ENCODE measurements at regions not wholly inside any gene's neighbourhood (a gene's known extent, or its start where the extent isn't known, plus 50 kb on each side); places are given as distances from the start of the nearest gene placed in this dataset.
"Not testable (repeated sequence)": the region's sequence is repeated elsewhere in the genome, so short reads cannot be mapped to it uniquely, and the experiment has no call there.

DNA sequence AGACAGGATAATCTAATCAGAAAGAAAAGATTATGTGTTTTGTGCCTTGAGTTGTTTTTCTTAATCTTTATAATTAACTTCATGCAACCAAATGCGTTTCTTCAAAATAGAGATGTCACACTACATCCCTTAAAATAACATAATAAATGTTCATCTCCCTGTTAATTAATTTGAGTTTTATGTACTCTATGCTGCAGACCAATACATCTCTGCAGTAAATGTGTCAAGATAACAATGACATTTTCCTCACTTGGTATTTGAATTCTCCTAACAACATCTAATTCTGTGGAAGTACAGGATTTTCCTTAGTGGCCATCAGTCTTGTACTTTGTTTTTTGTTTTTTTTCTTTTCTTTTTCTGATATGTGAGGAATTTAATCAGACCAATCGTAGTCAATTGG, 279.2 kb upstream of the TYRP1 start:
- DNase-seq (ENCODE audit: low spot score): no peak
- H3K4me3 Mint-ChIP-seq: no peak overlapping the region
- H3K9me3 Mint-ChIP-seq: peaks cover 34% of the 10 kb centered on the region
- H3K36me3 Mint-ChIP-seq (ENCODE audit: low read depth): no peaks in the 10 kb centered on the region
- H3K27me3 Mint-ChIP-seq (ENCODE audit: low read depth): no peaks in the 10 kb centered on the region
- no peak overlapping the region for H3K27ac Mint-ChIP-seq
- H3K4me1 Mint-ChIP-seq (ENCODE audit: low read depth): no peaks in the 10 kb centered on the region

DNA sequence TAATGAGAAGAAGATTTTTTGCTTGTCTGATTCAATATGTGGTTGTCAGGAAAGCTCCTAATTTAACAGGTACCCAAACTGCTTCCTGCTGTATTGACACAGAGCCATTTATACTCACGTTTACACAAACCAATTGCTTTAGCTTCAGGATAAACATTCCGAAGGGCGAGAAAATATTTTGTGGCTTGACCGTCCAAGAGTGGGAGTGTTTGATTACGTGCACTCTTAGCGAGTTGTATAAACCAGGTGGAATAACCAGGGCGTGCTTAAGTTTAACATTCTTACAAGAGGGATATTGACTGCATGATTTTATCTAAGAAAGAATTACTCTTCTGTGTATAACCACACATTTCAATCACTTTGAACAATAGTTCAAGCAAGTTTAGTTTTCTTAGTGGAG, 278.7 kb upstream of the TYRP1 start:
- Mint-ChIP-seq H3K4me3 (no peak overlapping the region), H3K9me3 (peaks cover 34% of the 10 kb centered on the region), H3K36me3 (ENCODE audit: low read depth) (no peaks in the 10 kb centered on the region), H3K27ac (no peak overlapping the region), H3K27me3 (ENCODE audit: low read depth) (no peaks in the 10 kb centered on the region), H3K4me1 (ENCODE audit: low read depth) (no peaks in the 10 kb centered on the region)
- no peak for DNase-seq (ENCODE audit: low spot score)

DNA sequence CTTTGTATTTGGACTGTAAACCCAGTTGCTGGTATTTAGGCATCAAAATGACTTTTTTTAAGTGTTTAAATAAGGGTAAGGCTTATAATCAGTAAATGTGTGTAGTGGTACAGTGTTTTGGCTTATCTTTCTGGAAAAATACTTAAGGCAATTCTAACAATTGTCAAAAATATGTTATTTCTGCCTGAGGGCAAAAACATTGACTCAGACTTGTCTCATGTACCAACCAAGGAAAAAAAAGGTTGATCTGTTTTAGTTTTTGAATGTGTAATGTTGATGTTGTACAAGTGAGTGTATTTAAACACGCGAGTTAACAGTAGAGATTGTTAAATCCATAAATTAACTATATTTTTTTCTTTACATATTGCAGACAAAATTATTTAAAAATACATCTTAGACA, 277.8 kb upstream of the TYRP1 start:
- no peaks in the 10 kb centered on the region for H3K27me3 Mint-ChIP-seq (ENCODE audit: low read depth)
- no peaks in the 10 kb centered on the region for H3K4me1 Mint-ChIP-seq (ENCODE audit: low read depth)
- no peak overlapping the region for H3K4me3 Mint-ChIP-seq
- H3K27ac Mint-ChIP-seq: no peak overlapping the region
- no peak for DNase-seq (ENCODE audit: low spot score)
- H3K9me3 Mint-ChIP-seq: peaks cover 30% of the 10 kb centered on the region
- H3K36me3 Mint-ChIP-seq (ENCODE audit: low read depth): no peaks in the 10 kb centered on the region

DNA sequence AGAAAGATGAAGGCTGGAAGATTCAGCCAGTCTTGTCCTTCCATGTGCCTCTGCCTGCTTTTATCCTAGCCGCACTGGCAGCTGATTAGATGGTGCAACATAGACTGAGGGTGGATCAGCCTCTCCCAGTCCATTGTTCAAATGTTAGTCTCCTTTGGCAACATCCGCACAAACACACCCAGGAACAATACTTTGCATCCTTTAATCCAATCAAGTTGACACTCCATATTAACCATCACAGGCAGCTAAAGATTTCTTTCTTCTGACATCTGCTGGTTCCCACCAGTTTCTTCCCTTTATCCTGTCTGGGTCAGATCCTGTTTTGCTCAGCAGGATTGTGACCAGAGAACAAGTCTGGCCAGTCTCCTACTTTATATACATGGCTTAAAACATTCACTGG, 276.5 kb upstream of the TYRP1 start:
- no peaks in the 10 kb centered on the region for H3K27me3 Mint-ChIP-seq (ENCODE audit: low read depth)
- no peaks in the 10 kb centered on the region for H3K36me3 Mint-ChIP-seq (ENCODE audit: low read depth)
- no peaks in the 10 kb centered on the region for H3K4me1 Mint-ChIP-seq (ENCODE audit: low read depth)
- H3K27ac Mint-ChIP-seq: no peak overlapping the region
- H3K9me3 Mint-ChIP-seq: peaks cover 26% of the 10 kb centered on the region
- DNase-seq (ENCODE audit: low spot score): no peak
- H3K4me3 Mint-ChIP-seq: no peak overlapping the region

DNA sequence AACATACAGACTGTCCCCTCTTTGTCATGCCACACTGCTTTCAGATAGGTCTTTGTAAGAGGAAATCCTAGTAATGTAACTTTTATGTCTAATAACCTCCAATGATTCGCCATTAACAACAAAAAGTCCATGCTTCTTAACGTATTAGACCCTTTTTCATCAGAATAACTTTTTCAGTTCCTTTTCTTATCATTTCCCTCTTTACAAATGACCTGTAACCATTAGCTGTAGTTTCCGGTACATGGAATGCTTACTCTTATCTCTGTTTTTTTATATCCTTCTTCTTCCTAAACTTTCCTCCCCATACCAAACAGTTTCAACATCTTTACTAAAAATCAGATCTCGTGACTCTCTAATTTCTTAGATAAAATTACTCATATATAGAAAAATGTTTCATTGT, 268.9 kb upstream of the TYRP1 start:
- H3K4me3 Mint-ChIP-seq: no peak overlapping the region
- H3K4me1 Mint-ChIP-seq (ENCODE audit: low read depth): no peaks in the 10 kb centered on the region
- no peak overlapping the region for H3K27ac Mint-ChIP-seq
- H3K27me3 Mint-ChIP-seq (ENCODE audit: low read depth): no peaks in the 10 kb centered on the region
- no peak for DNase-seq (ENCODE audit: low spot score)
- H3K9me3 Mint-ChIP-seq: peaks cover 27% of the 10 kb centered on the region
- no peaks in the 10 kb centered on the region for H3K36me3 Mint-ChIP-seq (ENCODE audit: low read depth)

DNA sequence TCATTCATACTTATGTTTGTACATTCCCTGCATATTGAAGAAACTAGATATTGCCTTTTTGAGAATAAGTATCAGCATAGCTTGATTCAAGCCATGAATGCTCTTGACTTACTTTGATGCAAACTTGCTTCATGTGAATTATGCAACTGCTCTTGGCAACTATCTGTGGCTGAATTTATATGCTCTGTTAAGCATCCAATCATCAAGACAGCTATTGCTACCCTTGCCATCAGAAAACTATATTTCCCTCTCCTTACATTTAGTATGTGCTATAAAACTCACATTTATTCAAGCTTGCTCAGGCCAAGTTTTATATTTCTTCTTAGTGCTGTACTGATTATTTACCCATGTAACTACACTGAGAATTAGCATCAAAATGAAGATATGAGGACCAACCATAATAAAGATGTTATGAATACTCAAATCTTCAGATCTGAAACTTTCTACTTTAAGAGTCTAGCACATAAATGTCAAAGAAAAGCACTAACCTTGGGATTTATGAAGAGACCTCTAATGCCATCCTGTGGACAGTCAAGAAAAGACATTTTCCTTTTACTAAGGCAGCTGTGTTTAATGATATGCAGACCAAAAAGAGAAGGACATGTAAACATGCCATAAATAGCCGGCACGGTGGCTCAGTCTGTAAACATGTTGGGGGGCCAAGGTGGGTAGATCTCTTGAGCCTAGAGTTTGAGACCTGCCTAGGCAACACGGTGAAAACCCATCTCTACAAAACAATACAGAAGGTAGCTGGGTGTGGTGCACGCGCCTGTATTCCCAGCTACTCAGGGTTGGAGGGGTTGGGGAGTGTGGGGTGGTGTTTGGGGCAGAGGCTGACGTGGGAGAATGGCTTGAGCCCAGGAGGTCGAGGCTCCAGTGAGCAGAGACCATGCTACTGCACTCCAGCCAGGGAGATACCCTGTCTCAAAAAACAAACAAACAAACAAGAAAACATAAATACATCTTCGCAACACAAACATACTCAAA, 267.0 kb upstream of the TYRP1 start:
- no peak overlapping the region for H3K4me3 Mint-ChIP-seq
- no peaks in the 10 kb centered on the region for H3K27me3 Mint-ChIP-seq (ENCODE audit: low read depth)
- H3K27ac Mint-ChIP-seq: no peak overlapping the region
- peaks cover 40% of the 10 kb centered on the region for H3K9me3 Mint-ChIP-seq
- H3K36me3 Mint-ChIP-seq (ENCODE audit: low read depth): no peaks in the 10 kb centered on the region
- no peak for DNase-seq (ENCODE audit: low spot score)
- H3K4me1 Mint-ChIP-seq (ENCODE audit: low read depth): no peaks in the 10 kb centered on the region

DNA sequence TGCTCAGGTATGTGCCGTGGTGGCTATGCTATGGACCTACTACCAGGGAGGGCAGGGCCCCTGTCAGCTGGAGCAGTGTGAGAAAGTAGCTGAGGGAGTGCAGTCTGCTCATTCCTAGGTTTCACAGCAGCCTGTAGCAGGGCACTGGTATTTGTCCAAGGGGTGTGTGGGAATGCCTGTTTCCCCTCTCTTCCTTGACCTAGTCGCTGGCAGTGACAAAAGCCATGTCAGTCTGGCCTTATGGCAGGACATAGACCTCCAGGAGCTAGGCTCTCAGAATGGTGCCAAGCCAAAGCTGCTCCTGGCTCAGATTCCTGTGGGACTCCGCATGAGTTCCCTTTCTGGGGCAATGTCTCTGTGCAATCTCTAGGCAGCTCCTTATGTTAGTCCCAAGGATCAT, 253.9 kb upstream of the TYRP1 start:
- H3K4me1 Mint-ChIP-seq (ENCODE audit: low read depth): no peaks in the 10 kb centered on the region
- H3K27me3 Mint-ChIP-seq (ENCODE audit: low read depth): no peaks in the 10 kb centered on the region
- no peaks in the 10 kb centered on the region for H3K36me3 Mint-ChIP-seq (ENCODE audit: low read depth)
- H3K27ac Mint-ChIP-seq: no peak overlapping the region
- DNase-seq (ENCODE audit: low spot score): no peak
- H3K4me3 Mint-ChIP-seq: no peak overlapping the region
- peaks cover 47% of the 10 kb centered on the region for H3K9me3 Mint-ChIP-seq

DNA sequence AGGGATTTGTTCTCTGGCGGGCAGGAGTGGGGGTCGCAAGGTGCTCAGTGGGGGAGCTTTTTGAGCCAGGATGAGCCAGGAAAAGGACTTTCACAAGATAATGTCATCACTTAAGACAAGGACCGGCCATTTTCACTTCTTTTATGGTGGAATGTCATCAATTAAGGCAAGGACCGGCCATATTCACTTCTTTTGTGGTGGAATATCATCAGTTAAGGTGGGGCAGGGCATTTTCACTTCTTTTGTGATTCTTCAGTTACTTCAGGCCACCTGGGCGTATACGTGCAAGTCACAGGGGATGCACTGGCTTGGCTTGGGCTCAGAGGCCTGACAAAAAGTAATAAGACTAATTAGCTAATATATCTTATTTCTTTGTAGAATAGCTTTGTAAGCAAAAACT, 252.1 kb upstream of the TYRP1 start:
- not testable (repeated sequence) for H3K36me3 Mint-ChIP-seq (ENCODE audit: low read depth); H3K27ac Mint-ChIP-seq; DNase-seq (ENCODE audit: low spot score); H3K4me3 Mint-ChIP-seq; H3K4me1 Mint-ChIP-seq (ENCODE audit: low read depth); H3K27me3 Mint-ChIP-seq (ENCODE audit: low read depth)
- peaks cover 44% of the 10 kb centered on the region for H3K9me3 Mint-ChIP-seq

DNA sequence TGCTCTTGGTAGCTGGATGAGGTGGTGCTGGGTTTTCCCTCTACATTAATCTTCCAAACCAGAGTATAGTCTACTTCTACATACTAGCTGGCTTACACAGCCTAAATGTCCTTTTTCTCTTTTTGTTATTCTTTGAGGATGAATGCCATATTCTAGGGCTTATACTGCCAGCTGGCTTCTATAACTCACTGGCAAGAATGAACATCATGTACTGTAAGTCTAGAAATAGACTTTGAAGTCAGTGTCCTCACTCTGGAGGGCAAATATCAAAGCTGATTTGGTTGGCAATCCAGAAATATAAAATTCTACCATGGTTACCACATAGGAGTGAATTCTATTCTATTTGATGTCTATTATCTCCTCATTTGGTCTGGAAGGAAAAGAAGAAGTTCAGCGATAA, 251.7 kb upstream of the TYRP1 start:
- Mint-ChIP-seq H3K4me3 (no peak overlapping the region), H3K36me3 (ENCODE audit: low read depth) (no peaks in the 10 kb centered on the region), H3K9me3 (peaks cover 42% of the 10 kb centered on the region), H3K27ac (no peak overlapping the region), H3K4me1 (ENCODE audit: low read depth) (no peaks in the 10 kb centered on the region), H3K27me3 (ENCODE audit: low read depth) (no peaks in the 10 kb centered on the region)
- DNase-seq (ENCODE audit: low spot score): no peak

DNA sequence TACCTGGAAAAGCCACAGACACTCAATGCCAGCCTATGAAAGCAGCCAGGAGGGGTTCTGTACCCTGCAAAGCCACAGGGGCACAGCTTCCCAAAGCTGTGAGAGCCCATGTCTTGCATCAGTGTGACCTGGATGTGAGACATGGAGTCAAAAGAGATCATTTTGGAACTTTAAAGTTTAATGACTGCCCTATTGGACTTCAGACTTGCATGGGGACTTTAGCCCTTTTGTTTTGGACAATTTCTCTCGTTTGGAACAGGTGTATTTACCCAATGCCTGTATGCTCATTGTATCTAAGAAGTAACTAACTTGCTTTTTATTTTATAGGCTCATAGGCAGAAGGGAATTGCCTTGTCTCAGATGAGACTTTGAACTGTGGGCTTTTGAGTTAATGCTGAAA, 244.9 kb upstream of the TYRP1 start:
- Mint-ChIP-seq H3K36me3 (ENCODE audit: low read depth) (no peaks in the 10 kb centered on the region), H3K27ac (no peak overlapping the region), H3K4me3 (no peak overlapping the region), H3K4me1 (ENCODE audit: low read depth) (no peaks in the 10 kb centered on the region), H3K9me3 (peaks cover 28% of the 10 kb centered on the region), H3K27me3 (ENCODE audit: low read depth) (no peaks in the 10 kb centered on the region)
- DNase-seq (ENCODE audit: low spot score): no peak

DNA sequence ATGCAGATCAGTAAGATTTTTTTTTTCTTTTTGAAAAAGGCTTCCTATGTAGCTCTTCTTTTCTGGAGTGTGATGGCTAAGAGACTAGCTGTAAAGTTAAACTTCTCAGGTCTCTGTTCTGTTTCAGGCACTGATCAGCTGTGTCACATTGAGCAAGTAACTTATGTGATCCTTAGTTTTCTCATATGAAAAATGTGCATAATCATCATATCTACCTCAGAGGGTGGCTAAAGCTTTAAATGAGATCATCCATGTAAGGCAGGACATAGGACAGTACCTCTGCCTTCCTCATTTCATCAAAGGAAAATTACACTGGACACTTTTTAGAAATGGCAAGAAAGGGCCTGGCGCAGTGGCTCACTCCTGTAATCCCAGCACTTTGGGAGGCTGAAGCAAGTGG, 235.9 kb upstream of the TYRP1 start:
- Mint-ChIP-seq H3K9me3 (peaks cover 29% of the 10 kb centered on the region), H3K27me3 (ENCODE audit: low read depth) (no peaks in the 10 kb centered on the region), H3K4me3 (no peak overlapping the region), H3K4me1 (ENCODE audit: low read depth) (no peaks in the 10 kb centered on the region), H3K27ac (no peak overlapping the region), H3K36me3 (ENCODE audit: low read depth) (no peaks in the 10 kb centered on the region)
- no peak for DNase-seq (ENCODE audit: low spot score)

DNA sequence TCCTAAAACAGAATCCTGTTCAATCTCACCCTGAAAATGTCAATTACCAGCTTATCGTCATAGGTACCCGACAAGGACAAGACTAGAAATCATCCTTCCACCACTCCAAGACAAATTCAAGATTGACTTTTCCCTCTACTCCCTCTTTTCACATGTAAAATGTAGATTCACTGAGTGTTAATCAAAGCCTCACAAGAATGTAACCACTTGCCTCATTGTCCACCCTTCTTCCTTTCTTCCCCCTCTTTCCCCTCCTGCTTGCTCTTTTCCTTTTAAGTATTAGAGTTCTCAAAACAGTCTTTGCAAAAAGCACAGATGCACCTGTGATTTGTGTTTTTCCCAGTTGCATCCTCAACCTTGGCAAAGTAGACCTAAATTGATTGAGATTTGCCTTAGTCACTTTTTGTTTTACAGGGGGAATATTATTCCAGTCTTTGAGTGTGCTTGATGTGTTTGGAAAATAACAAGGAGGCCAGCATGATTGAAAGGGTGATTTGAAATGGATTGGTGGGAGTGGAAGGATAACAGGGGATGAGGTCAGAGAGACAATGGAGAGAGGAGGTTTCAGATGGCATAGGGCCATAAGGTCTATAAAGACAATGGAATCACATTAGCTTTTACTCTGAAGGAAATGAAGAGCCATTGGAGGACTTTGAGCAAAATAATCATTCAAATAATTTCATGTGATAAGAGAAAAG, 231.3 kb upstream of the TYRP1 start:
- H3K4me1 Mint-ChIP-seq (ENCODE audit: low read depth): no peaks in the 10 kb centered on the region
- H3K27me3 Mint-ChIP-seq (ENCODE audit: low read depth): no peaks in the 10 kb centered on the region
- H3K4me3 Mint-ChIP-seq: no peak overlapping the region
- no peak overlapping the region for H3K27ac Mint-ChIP-seq
- H3K36me3 Mint-ChIP-seq (ENCODE audit: low read depth): no peaks in the 10 kb centered on the region
- DNase-seq (ENCODE audit: low spot score): no peak
- H3K9me3 Mint-ChIP-seq: peaks cover 19% of the 10 kb centered on the region

DNA sequence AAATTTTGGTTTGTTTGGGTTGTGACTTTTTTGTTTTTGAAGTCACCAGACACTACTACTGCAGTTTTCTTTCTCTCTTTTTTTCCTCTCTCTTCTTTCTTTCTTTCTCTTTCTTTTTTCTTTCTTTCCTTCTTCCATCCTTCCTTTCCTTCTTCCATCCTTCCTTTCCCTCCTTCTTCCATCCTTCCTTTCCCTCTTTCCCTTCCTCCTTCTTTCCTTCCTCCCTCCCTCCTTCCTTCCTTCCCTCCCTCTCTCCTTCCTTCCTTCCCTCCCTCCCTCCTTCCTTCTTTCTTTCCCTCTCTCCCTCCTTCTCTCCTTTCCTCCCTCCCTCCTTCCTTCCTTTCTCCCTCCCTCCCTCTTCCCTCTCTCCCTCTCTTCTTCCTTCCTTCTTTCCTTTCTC, 230.3 kb upstream of the TYRP1 start:
- H3K27ac Mint-ChIP-seq: no peak overlapping the region
- no peaks in the 10 kb centered on the region for H3K4me1 Mint-ChIP-seq (ENCODE audit: low read depth)
- no peak overlapping the region for H3K4me3 Mint-ChIP-seq
- no peak for DNase-seq (ENCODE audit: low spot score)
- H3K27me3 Mint-ChIP-seq (ENCODE audit: low read depth): no peaks in the 10 kb centered on the region
- H3K9me3 Mint-ChIP-seq: peaks cover 10% of the 10 kb centered on the region
- no peaks in the 10 kb centered on the region for H3K36me3 Mint-ChIP-seq (ENCODE audit: low read depth)

DNA sequence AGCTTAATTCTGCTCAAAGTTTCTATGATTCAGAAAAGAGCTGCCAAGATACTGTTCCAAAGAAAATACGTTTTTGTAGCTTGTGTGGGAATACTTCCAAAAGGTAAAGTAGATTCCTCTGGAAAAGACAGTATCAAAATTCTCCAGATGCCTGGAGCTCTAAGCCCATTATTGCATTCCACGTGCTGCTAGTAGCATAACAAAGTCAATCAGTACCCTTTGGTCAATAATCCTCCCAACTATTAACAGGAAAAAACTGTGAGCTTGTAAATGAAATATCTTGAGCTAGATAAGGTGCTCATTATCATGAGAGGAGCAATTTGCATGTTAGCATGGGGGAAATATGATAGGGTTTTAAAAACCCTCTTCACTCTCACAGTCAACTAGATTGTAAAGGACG, 229.5 kb upstream of the TYRP1 start:
- H3K36me3 Mint-ChIP-seq (ENCODE audit: low read depth): no peaks in the 10 kb centered on the region
- H3K9me3 Mint-ChIP-seq: peaks cover 5% of the 10 kb centered on the region

More for the DNA sequence above, 229.5 kb upstream of the TYRP1 start:
- no peak for DNase-seq (ENCODE audit: low spot score)
- Mint-ChIP-seq H3K4me3 (no peak overlapping the region), H3K4me1 (ENCODE audit: low read depth) (no peaks in the 10 kb centered on the region), H3K27ac (no peak overlapping the region), H3K27me3 (ENCODE audit: low read depth) (no peaks in the 10 kb centered on the region)
